ENCODE measurements at regions not wholly inside any gene's neighbourhood (a gene's known extent, or its start where the extent isn't known, plus 50 kb on each side); places are given as distances from the start of the nearest gene placed in this dataset.

GRCh38 chr18:10401930-10402329 is 52.5 kb upstream of the APCDD1 start:
- no peaks in the 10 kb centered on the region for H3K36me3 ChIP-seq (ENCODE audit: insufficient read depth, low read depth, low read length)

GRCh38 chr18:10402871-10403559 is 51.4 kb upstream of the APCDD1 start:
- no peaks in the 10 kb centered on the region for H3K27me3 ChIP-seq (ENCODE audit: insufficient read depth, low read length)
- H3K4me3 ChIP-seq (ENCODE audit: low read length), result no peak overlapping the region
- H3K27ac ChIP-seq (ENCODE audit: low read length), result no peak overlapping the region
- no peak overlapping the region for H3K9ac ChIP-seq (ENCODE audit: low read depth, low read length)
- no peaks in the 10 kb centered on the region for H3K36me3 ChIP-seq (ENCODE audit: insufficient read depth, low read depth, low read length)
- H3K4me1 ChIP-seq (ENCODE audit: insufficient read depth, low read length), result peaks cover 20% of the 10 kb centered on the region
- no peaks in the 10 kb centered on the region for H3K9me3 ChIP-seq (ENCODE audit: insufficient read depth, low read depth, low read length)

More at GRCh38 chr18:10401930-10402329, 52.5 kb upstream of the APCDD1 start:
- Histone ChIP-seq H3K27ac (ENCODE audit: low read length) (no peak overlapping the region), H3K27me3 (ENCODE audit: insufficient read depth, low read length) (no peaks in the 10 kb centered on the region), H3K9ac (ENCODE audit: low read depth, low read length) (no peak overlapping the region), H3K9me3 (ENCODE audit: insufficient read depth, low read depth, low read length) (no peaks in the 10 kb centered on the region), H3K4me1 (ENCODE audit: insufficient read depth, low read length) (peaks cover 20% of the 10 kb centered on the region), H3K4me3 (ENCODE audit: low read length) (no peak overlapping the region)

DNA sequence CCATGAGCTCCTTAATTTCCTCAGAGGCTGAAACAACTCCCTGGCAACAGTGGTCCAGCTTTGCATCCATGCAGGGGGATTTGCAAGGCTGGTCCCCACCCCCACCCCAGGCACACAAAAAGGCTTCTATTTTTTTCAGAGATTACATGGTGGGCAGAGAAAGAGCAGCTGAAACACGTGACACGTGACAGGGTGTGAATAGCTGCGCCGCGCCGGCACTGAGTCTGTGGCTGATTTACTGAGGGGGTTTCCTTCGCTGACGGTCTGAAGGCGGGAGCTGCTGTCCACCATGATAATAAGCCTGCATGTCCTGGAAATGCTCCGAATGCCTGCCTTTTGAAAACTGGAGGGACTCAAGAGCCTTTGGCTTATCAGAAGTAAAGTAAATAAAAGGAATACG is 50.7 kb upstream of the APCDD1 start:
- H3K9me3 ChIP-seq (ENCODE audit: insufficient read depth, low read depth, low read length), result no peaks in the 10 kb centered on the region
- H3K27me3 ChIP-seq (ENCODE audit: insufficient read depth, low read length), result no peaks in the 10 kb centered on the region
- no peak overlapping the region for H3K27ac ChIP-seq (ENCODE audit: low read length)
- no peak overlapping the region for H3K4me3 ChIP-seq (ENCODE audit: low read length)
- H3K36me3 ChIP-seq (ENCODE audit: insufficient read depth, low read depth, low read length), result no peaks in the 10 kb centered on the region
- peaks cover 14% of the 10 kb centered on the region for H3K4me1 ChIP-seq (ENCODE audit: insufficient read depth, low read length)
- H3K9ac ChIP-seq (ENCODE audit: low read depth, low read length), result no peak overlapping the region

DNA sequence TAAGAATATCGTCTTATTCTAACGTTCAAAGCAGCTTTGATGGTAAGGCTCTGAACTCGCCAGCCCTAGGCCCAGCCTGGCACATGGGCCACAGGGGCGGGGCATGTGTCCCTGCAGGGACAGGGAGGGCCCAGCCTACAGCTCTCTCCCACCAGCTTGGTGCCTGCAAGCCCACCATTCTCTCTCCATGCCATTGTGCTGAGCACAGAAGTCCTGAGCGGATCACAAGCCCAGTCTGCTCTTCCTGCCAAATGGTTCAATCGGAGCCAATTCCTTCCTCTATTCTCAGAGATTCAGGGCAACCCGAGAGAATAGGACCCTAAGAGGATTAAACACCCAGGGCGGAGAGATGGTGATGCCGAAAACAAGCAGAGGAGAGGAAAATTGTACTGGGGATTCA is 50.3 kb upstream of the APCDD1 start:
- H3K4me1 ChIP-seq (ENCODE audit: insufficient read depth, low read length), result peaks cover 14% of the 10 kb centered on the region; the same call in 1 of the 2 replicates
- H3K9me3 ChIP-seq (ENCODE audit: insufficient read depth, low read depth, low read length), result no peaks in the 10 kb centered on the region
- no peaks in the 10 kb centered on the region for H3K36me3 ChIP-seq (ENCODE audit: insufficient read depth, low read depth, low read length)
- H3K9ac ChIP-seq (ENCODE audit: low read depth, low read length), result no peak overlapping the region
- H3K27me3 ChIP-seq (ENCODE audit: insufficient read depth, low read length), result no peaks in the 10 kb centered on the region
- H3K4me3 ChIP-seq (ENCODE audit: low read length), result no peak overlapping the region
- H3K27ac ChIP-seq (ENCODE audit: low read length), result no peak overlapping the region

Measured in iPS-20b (cell line).